SK-N-SH treated with all-trans-retinoic acid at 6 μM for 48 hours (cell line): ENCODE measurements at regions not wholly inside any gene's neighbourhood (a gene's known extent, or its start where the extent isn't known, plus 50 kb on each side); places are given as distances from the start of the nearest gene placed in this dataset.

Source experiments
- BACH2 ChIP-seq: fragments of 250-450 bp; sonication (Bioruptor Pico); IDR thresholded peaks from 2 replicates; pipeline ENCODE4 v1.9.0; 2021; ENCODE audit warnings: mild to moderate bottlenecking, borderline replicate concordance
- CSRNP3 ChIP-seq: fragments of 250-450 bp; sonication (Bioruptor Pico); IDR thresholded peaks from 2 replicates; pipeline ENCODE4 v1.5.1; 2021; ENCODE audit warnings: mild to moderate bottlenecking, moderate library complexity
- GLIS3 ChIP-seq: fragments of 250-450 bp; sonication (Bioruptor Pico); IDR thresholded peaks from 2 replicates; pipeline ENCODE4 v1.5.0; 2020; ENCODE audit warnings: mild to moderate bottlenecking, moderate library complexity

DNA sequence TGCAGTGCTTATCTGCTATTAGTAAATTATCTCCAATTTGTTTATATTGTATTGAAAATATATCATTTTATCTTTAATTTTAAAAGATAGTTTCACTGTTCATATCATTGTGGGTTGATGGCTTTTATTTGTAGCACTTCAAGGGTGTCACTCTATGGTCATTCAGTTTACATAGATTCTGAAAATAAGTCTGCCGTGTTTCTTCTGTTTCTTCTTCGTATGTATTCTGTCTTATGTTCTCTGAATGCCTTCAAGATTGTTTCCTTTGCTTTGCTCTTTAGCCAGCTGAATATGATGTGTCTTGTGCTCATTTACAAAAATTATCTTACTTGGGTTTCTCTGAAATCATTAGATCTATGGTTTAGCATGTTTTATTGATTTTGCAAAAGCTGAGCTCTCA, 359.9 kb downstream of the CYLC2 start:
- TF ChIP-seq CSRNP3 (CRISPR knock-in tag) (no peak), GLIS3 (CRISPR knock-in tag) (no peak), BACH2 (CRISPR knock-in tag) (no peak)
